Choroid plexus epithelial cell (primary cell): ENCODE measurements at regions not wholly inside any gene's neighbourhood (a gene's known extent, or its start where the extent isn't known, plus 50 kb on each side); places are given as distances from the start of the nearest gene placed in this dataset.

Experiments used
- DNase-seq: peaks from one replicate; pipeline ENCODE4 v3.0.0-alpha.2; 2010; ENCODE audit warnings: low read depth
- H3K4me3 ChIP-seq: 2 replicates; pipeline ENCODE4 v1.5.1; 2011; ENCODE audit warnings: low read depth, mild to moderate bottlenecking, control low read depth, low read length, moderate library complexity
- CTCF ChIP-seq: conservative IDR thresholded peaks from 2 replicates; pipeline ENCODE4 v1.5.1; 2011; ENCODE audit warnings: low read depth, mild to moderate bottlenecking, control low read depth, inconsistent platforms, low read length, moderate library complexity

GRCh38 chr11:34795641-34796040 lies 120.5 kb downstream of the APIP start:
- TF ChIP-seq CTCF: no peak
- no peak for DNase-seq
- no peak overlapping the region for H3K4me3 ChIP-seq

GRCh38 chr11:34794696-34795095 lies 121.5 kb downstream of the APIP start:
- no peak overlapping the region for H3K4me3 ChIP-seq
- DNase-seq: no peak
- no peak for TF ChIP-seq CTCF

GRCh38 chr11:34793666-34794065 lies 122.5 kb downstream of the APIP start:
- no peak for TF ChIP-seq CTCF
- no peak overlapping the region for H3K4me3 ChIP-seq
- no peak for DNase-seq

GRCh38 chr11:34792814-34793258 lies 123.3 kb downstream of the APIP start:
- no peak for TF ChIP-seq CTCF
- DNase-seq: no peak
- H3K4me3 ChIP-seq: no peak overlapping the region

GRCh38 chr11:34791780-34792542 lies 124.2 kb downstream of the APIP start:
- no peak for TF ChIP-seq CTCF
- no peak for DNase-seq
- no peak overlapping the region for H3K4me3 ChIP-seq

- TF ChIP-seq CTCF: peak; percentile 43
- no peak overlapping the region for H3K4me3 ChIP-seq
- peak; percentile 24 for DNase-seq
Observed at GRCh38 chr11:34790620-34791019, 125.6 kb downstream of the APIP start.
